Colonic mucosa (tissue), 4 donors: ENCODE measurements at regions not wholly inside any gene's neighbourhood (a gene's known extent, or its start where the extent isn't known, plus 50 kb on each side); places are given as distances from the start of the nearest gene placed in this dataset.

Source experiments
- DNase-seq: peaks from one replicate; pipeline ENCODE4 v3.0.0-alpha.2; 2020
- H3K27ac ChIP-seq: fragments of 200-600 bp; one replicate; pipeline ENCODE4 v1.8.0; 2021
- H3K27me3 ChIP-seq: fragments of 200-600 bp; one replicate; pipeline ENCODE4 v1.8.0; 2021
- H3K36me3 ChIP-seq: fragments of 200-600 bp; one replicate; pipeline ENCODE4 v1.8.0; 2021
- H3K4me1 ChIP-seq: fragments of 200-600 bp; one replicate; pipeline ENCODE4 v1.8.0; 2021; ENCODE audit warnings: mild to moderate bottlenecking
- H3K4me3 ChIP-seq: fragments of 200-600 bp; one replicate; pipeline ENCODE4 v1.8.0; 2021
- H3K9ac ChIP-seq, 2 donors: one replicate each; pipeline ENCODE4 v1.7.0; 2013; ENCODE audit warnings: control low read depth in 2 of 2, low read depth in 2 of 2, low read length in 2 of 2
- H3K9me3 ChIP-seq: fragments of 200-600 bp; one replicate; pipeline ENCODE4 v1.8.0; 2021
- intact Hi-C: fragments of 100-400 bp; cut with DNase I; formaldehyde crosslinking; loops from one replicate; pipeline ENCODE4 v1.14.1; 2022
- TF ChIP-seq, protein P1 (sequence below): fragments of 200-600 bp; IDR thresholded peaks from one replicate; pipeline ENCODE4 v1.8.0; 2022; ENCODE audit warnings: antibody characterized with exemption, mild to moderate bottlenecking
- donor health status: healthy.
- donor health status: DM: no; HTN: no; CAD: no.
- donor health status: DM: no; HTN: no; CAD: no.

DNA sequence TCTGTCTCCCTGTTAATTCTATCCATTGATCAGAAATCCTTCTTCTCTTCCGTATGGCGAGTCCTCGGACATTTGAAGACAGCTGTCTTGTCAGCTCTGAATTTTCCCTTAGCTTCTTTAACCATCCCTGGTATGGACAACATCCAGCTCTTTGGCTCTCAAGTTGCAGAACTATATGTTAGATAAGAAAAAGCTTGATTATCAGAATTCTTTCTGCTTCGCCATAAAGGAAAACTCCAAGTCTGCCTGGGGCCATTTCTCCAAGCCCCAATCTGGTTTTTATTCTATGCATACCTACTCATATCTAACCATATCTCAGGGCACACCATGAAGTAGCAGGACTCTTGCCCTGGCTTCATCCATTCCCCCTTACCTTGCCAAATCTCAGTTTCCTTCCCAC, 215.7 kb upstream of the TMC3 start:
- H3K9me3 ChIP-seq = no peaks in the 10 kb centered on the region
- H3K27me3 ChIP-seq = no peaks in the 10 kb centered on the region
- H3K36me3 ChIP-seq = no peaks in the 10 kb centered on the region
- H3K4me3 ChIP-seq = no peak overlapping the region
- H3K9ac ChIP-seq = no peak overlapping the region
- H3K4me1 ChIP-seq = no peaks in the 10 kb centered on the region
- DNase-seq = no peak
- intact Hi-C loops = no loop called here
- TF ChIP-seq, protein P1, sequence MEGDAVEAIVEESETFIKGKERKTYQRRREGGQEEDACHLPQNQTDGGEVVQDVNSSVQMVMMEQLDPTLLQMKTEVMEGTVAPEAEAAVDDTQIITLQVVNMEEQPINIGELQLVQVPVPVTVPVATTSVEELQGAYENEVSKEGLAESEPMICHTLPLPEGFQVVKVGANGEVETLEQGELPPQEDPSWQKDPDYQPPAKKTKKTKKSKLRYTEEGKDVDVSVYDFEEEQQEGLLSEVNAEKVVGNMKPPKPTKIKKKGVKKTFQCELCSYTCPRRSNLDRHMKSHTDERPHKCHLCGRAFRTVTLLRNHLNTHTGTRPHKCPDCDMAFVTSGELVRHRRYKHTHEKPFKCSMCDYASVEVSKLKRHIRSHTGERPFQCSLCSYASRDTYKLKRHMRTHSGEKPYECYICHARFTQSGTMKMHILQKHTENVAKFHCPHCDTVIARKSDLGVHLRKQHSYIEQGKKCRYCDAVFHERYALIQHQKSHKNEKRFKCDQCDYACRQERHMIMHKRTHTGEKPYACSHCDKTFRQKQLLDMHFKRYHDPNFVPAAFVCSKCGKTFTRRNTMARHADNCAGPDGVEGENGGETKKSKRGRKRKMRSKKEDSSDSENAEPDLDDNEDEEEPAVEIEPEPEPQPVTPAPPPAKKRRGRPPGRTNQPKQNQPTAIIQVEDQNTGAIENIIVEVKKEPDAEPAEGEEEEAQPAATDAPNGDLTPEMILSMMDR = no peak
- no peak overlapping the region for H3K27ac ChIP-seq

DNA sequence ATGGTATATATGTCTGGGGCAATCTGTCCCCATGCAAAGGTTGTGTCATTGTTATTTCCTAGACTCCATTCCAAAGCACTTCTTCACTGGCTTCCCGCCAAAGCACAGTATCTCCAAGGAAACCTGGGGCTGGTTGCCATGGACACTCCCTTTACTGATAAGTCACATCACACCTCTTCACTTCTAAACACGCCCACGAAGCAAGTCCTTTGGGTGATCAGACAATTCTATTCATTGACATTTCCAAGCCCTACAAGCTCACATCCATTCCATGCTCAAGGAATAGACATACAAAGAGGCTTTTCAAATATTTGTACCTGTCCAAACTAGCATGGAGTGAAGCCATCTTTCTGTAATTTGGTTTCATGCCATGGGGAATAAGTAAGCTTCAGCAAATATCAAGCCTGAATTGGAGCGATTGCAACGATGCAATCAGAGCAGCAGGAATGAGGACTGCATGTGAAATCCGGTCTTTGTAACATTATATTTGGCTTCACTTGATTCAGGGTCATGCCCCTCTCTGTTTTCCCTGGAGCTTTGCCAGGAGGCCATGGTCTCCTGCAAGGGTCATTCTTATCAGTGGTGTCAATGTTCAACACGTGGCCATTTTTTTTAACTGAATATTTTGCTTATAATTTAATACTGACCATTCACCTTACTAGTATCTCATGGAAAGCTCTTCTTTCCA, 201.6 kb upstream of the TMC3 start:
- Histone ChIP-seq H3K9me3 (no peaks in the 10 kb centered on the region), H3K4me3 (no peak overlapping the region), H3K27me3 (no peaks in the 10 kb centered on the region), H3K36me3 (no peaks in the 10 kb centered on the region), H3K9ac (no peak overlapping the region), H3K27ac (no peak overlapping the region), H3K4me1 (no peaks in the 10 kb centered on the region)
- TF ChIP-seq, protein P1 = no peak
- intact Hi-C loops = no loop called here
- no peak for DNase-seq

GRCh38 chr15:81573098-81573746, 199.2 kb upstream of the TMC3 start:
- Histone ChIP-seq H3K4me3 (no peak overlapping the region), H3K4me1 (no peaks in the 10 kb centered on the region), H3K36me3 (no peaks in the 10 kb centered on the region), H3K9ac (no peak overlapping the region), H3K27ac (no peak overlapping the region), H3K27me3 (no peaks in the 10 kb centered on the region), H3K9me3 (no peaks in the 10 kb centered on the region)
- TF ChIP-seq, protein P1 = no peak
- no peak for DNase-seq
- intact Hi-C loops = no loop called here

DNA sequence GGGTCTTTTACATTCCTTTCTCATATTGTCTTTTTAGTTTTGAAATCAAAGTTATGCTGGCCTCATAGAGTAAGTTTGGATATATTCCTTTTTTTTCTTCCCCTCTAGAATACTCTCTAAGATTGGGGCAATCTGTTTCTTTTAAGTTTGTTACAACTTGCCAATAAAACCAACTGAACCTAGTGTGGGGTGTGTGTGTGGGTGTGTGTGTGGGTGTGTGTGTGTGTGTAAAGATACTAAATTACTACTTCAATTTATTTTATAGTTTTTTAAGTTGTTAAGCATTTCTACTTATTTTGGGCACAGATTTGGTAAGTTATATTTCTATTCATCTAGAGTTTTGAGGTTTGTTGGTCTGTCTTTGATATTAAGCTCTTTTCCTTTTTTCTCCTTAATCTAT, 198.2 kb upstream of the TMC3 start:
- Histone ChIP-seq H3K27ac (no peak overlapping the region), H3K4me1 (no peaks in the 10 kb centered on the region), H3K9me3 (no peaks in the 10 kb centered on the region), H3K9ac (no peak overlapping the region), H3K27me3 (no peaks in the 10 kb centered on the region), H3K4me3 (no peak overlapping the region), H3K36me3 (no peaks in the 10 kb centered on the region)
- intact Hi-C loops = no loop called here
- DNase-seq = no peak
- TF ChIP-seq, protein P1 = no peak

- no peaks in the 10 kb centered on the region for H3K27me3 ChIP-seq
- intact Hi-C loops = no loop called here
- TF ChIP-seq, protein P1 = no peak
- no peak for DNase-seq
- H3K36me3 ChIP-seq = no peaks in the 10 kb centered on the region
- H3K9ac ChIP-seq = no peak overlapping the region
- no peaks in the 10 kb centered on the region for H3K9me3 ChIP-seq
- no peak overlapping the region for H3K4me3 ChIP-seq
- H3K4me1 ChIP-seq = no peaks in the 10 kb centered on the region
- H3K27ac ChIP-seq = no peak overlapping the region
These were observed 195.5 kb upstream of the TMC3 start for GRCh38 chr15:81569286-81570080.
